ENCODE measurements at regions not wholly inside any gene's neighbourhood (a gene's known extent, or its start where the extent isn't known, plus 50 kb on each side); places are given as distances from the start of the nearest gene placed in this dataset.
A peak's percentile ranks its signal among the peaks of the same experiment; 100 is the strongest.

- Histone ChIP-seq H3K9me3 (no peaks in the 10 kb centered on the region), H3K4me3 (no peak overlapping the region), H3K27ac (no peak overlapping the region), H3K36me3 (no peaks in the 10 kb centered on the region), H3K4me1 (peaks cover 0 to 16% (median 3%) of the 10 kb centered on the region in 12 donors), H3K27me3 (no peaks in the 10 kb centered on the region)
- no peak for TF ChIP-seq CTCF (IDR thresholded peaks at IDR 0.05)
- no peak for TF ChIP-seq POLR2A (IDR thresholded peaks at IDR 0.05)
- 65 to 73% (median 68%) methylated on average over 6 of the region's 6 CpGs for WGBS, 4 donors
- ATAC-seq (no peak), DNase-seq (no peak)
- intact Hi-C loops (cut with DNase I), result no loop called here
These were observed 65.5 kb upstream of the NRIP1 start for GRCh38 chr21:15130326-15130725.

DNA sequence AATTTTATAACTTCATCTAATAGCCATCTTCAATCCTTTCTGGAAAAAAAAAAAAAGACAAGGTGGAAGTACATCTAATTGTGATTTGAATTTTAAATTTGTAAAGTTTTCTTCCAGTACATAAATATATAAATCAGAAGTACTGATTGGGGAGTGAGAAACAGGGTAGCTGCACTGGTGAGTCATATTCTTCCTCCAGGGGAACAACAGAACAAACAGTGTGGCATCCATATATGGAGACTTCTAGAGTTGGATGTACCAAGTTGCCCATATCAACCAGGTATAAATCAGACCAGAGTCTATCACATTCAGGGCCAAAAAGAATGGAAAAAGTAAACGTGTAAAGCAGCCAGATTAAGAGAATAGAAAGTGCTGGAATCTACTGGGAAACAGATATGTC lies 66.0 kb upstream of the NRIP1 start:
- ATAC-seq (no peak), DNase-seq (no peak)
- no peaks in the 10 kb centered on the region for H3K27me3 ChIP-seq
- TF ChIP-seq POLR2A (IDR thresholded peaks at IDR 0.05) (no peak), CTCF (IDR thresholded peaks at IDR 0.05) (no peak)
- H3K4me1 ChIP-seq, result peaks cover 0 to 16% (median 3%) of the 10 kb centered on the region in 12 donors
- H3K9me3 ChIP-seq, result no peaks in the 10 kb centered on the region
- no peak overlapping the region for H3K4me3 ChIP-seq
- no peaks in the 10 kb centered on the region for H3K36me3 ChIP-seq
- intact Hi-C loops (cut with DNase I), result no loop called here
- H3K27ac ChIP-seq, result no peak overlapping the region
- 34 to 57% (median 45%) methylated on average over 1 of the region's 1 CpG for WGBS, 4 donors

DNA sequence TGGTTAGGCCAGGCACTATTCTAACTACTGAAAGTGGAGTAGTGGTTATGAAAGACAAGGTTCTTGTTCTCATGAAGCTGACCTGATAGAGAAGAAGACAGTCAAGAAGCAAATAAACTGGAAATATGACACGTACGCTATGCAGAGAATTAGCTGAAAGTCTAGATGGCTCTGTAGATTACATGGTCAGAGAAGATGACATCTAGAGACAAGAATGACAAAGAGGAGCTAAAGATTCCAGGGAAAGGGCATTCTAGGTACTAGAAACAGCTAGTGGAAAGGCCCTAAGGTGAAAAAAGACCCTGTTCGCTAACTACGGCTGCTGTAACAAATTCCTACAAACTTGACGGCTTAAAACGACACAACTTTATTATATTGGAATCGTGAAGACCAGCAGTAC lies 68.0 kb upstream of the NRIP1 start:
- TF ChIP-seq POLR2A (IDR thresholded peaks at IDR 0.05) (no peak), CTCF (IDR thresholded peaks at IDR 0.05) (no peak)
- Histone ChIP-seq H3K4me3 (no peak overlapping the region), H3K36me3 (no peaks in the 10 kb centered on the region), H3K4me1 (peaks cover 0 to 9% (median 0%) of the 10 kb centered on the region in 12 donors), H3K27me3 (no peaks in the 10 kb centered on the region), H3K27ac (no peak overlapping the region), H3K9me3 (no peaks in the 10 kb centered on the region)
- intact Hi-C loops (cut with DNase I), result no loop called here
- 90 to 98% (median 94%) methylated on average over 7 of the region's 7 CpGs for WGBS, 4 donors
- DNase-seq (no peak), ATAC-seq (no peak)

DNA sequence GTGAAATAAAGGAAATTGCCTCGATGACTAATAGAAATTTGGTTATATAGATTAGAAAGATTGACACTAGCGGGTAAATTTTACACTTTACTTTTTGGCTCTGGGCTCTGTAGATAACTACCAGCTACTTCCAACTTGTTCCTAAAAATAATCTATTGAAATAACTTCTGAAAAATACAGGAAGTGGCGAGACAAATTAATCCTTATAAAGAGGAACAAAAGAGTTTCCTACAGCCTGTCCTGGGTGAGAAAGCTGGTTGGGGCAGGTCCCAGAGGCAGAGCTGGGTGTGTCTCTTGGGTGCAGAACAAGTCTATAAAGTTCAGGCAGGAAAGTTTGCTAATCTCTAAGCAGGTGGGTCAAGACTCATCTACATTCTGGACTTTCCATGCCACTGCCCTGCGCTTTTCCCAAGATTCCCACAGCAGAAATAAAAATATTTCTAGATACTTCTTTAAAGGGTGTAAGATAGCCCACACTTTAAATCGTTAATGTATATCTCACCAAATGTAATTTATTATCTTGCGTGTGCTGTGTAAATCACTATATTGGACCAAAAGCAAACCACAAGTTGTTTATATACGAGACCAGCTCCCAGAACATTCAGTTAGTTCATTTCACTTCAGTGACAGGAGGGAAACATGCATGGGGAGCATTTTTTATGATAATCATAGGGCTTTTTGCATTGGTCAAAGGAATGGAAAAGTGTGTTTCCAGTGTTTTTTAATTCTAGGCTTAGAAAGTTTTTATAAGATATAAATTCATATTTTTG lies 70.1 kb upstream of the NRIP1 start:
- no peak for DNase-seq
- 63 to 72% (median 69%) methylated on average over 7 of the region's 7 CpGs for WGBS, 4 donors
- peak in 2 of 4 donors; percentile 12 to 36 for ATAC-seq

More for the DNA sequence above, 70.1 kb upstream of the NRIP1 start:
- intact Hi-C loops (cut with DNase I), result no loop called here
- no peaks in the 10 kb centered on the region for H3K27me3 ChIP-seq
- no peaks in the 10 kb centered on the region for H3K36me3 ChIP-seq
- TF ChIP-seq POLR2A (IDR thresholded peaks at IDR 0.05) (no peak), CTCF (IDR thresholded peaks at IDR 0.05) (no peak)
- no peaks in the 10 kb centered on the region for H3K9me3 ChIP-seq
- no peak overlapping the region for H3K27ac ChIP-seq
- peaks cover 0 to 14% (median 0%) of the 10 kb centered on the region in 12 donors for H3K4me1 ChIP-seq
- no peak overlapping the region for H3K4me3 ChIP-seq

Data from heart left ventricle (tissue), 16 donors.